ENCODE measurements at regions not wholly inside any gene's neighbourhood (a gene's known extent, or its start where the extent isn't known, plus 50 kb on each side); places are given as distances from the start of the nearest gene placed in this dataset.

DNA sequence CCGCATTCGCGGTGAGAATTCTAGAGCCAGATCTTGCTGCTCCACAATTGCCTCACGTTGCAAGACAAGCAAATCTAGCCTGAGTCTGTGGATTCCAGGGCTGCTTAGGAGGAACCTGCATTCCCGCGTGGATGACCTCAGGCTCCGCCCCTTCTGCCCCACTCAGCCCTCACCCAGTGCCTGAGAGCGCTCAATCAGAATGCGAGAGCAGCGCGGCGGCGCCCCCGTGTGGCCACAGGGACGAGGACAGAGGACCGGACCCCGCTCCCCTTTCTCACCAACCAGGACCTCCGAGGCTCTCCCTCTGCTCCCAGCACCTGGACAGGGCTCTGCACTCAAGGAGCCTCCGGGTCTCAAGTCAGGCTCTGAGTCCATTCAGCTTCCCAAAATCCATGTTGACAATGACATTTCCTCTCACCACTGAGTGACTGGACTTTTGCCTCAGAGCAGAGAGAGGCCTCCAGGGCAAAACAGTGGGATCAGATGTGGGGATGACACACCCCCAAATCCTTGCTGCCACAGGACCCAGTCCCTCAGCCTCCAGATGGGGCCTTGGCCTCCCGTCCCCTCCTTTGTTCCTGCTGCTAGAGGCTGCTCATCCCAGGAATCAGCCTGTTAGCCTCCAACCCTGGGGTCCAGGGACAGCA is 52.0 kb downstream of the RPP21 start:
- FAIRE-seq (no peak), DNase-seq (ENCODE audit: low spot score) (peak; percentile 36)

DNA sequence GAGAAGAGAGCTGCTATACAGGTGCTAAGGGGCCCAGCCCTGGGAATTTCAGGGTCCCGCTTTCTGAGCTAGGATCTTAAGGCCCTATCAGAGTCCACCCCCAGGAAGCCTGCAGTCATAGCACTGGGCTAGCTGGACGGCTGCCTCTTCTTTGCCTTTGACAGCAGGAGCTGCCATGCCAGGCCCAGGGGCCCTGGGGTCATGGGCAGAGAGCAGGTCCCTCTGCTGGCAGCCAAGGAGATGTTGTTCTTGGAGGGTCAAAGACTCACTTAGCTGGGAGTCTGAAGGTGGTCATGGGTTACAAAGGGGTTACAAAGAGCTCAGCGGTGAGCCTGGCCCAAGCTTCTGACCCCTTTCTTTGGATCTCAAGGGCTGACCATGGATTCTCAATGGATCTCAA is 52.7 kb downstream of the RPP21 start:
- DNase-seq (ENCODE audit: low spot score) (no peak), FAIRE-seq (no peak)

GRCh38 chr6:30399390-30400058 is 54.6 kb downstream of the RPP21 start:
- FAIRE-seq (peak; percentile 63), DNase-seq (ENCODE audit: low spot score) (peak; percentile 28)

- DNase-seq (ENCODE audit: low spot score) (no peak), FAIRE-seq (no peak)
These were observed 61.0 kb downstream of the RPP21 start for GRCh38 chr6:30405934-30406333.

DNA sequence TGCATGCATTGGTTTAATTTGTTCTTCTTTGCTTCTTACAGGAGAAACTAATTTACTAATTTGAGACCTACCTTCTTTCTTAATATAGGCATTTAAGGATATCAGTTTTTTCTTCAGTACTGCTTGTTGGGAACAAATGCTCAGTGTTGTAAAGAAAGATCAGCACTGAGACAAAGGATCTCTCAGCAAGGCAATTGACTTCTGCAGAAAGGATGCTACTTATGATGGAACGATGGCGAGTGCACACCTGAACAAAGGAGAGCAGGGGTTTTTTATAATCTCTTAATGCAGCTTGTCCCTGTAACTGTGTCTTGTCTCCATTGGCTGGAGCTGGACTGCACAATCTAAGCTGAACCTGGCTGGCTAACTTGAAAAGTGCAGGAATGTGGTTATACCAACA is 64.2 kb downstream of the RPP21 start:
- FAIRE-seq (no peak), DNase-seq (ENCODE audit: low spot score) (no peak)

- DNase-seq (ENCODE audit: low spot score): peak; percentile 41
- peak; percentile 35 for FAIRE-seq
These were observed 66.7 kb downstream of the RPP21 start for GRCh38 chr6:30411515-30412207.

GRCh38 chr6:30418448-30418847 is 70.9 kb upstream of the HLA-E start:
- DNase-seq (ENCODE audit: low spot score) (no peak), FAIRE-seq (no peak)

GRCh38 chr6:30424549-30424948 is 64.8 kb upstream of the HLA-E start:
- DNase-seq (ENCODE audit: low spot score): no peak
- FAIRE-seq: no peak
